NCI-H82 (cell line): ENCODE measurements at regions not wholly inside any gene's neighbourhood (a gene's known extent, or its start where the extent isn't known, plus 50 kb on each side); places are given as distances from the start of the nearest gene placed in this dataset.

ENCODE experiments used
- DNase-seq: peaks from one replicate; lab custom pipeline; 2025; lab: John Stamatoyannopoulos, UW

DNA sequence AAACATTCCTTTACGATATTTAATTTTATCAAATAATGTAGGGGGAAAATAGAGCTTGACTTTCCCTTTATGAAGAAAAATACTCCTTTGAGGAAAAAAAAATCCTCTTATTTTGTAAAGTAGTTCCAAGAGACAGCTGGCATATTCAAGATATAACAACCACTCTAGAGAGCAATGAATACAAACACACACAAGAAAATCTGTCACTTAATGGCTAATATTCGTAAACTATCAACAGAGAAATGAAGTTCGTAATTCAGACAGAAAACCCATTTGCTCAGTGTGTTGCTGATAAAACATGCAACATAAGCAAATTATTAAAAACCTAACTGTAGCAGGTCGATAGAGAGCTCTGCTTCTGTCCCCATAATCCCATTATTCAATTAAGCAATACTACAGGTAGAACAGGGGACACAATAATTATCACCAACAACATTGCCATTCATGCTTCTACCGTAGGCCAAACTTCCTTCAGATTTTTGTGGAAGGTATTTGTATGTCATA lies 714.4 kb upstream of the MARCKS start:
- peak; percentile 52 for DNase-seq

DNA sequence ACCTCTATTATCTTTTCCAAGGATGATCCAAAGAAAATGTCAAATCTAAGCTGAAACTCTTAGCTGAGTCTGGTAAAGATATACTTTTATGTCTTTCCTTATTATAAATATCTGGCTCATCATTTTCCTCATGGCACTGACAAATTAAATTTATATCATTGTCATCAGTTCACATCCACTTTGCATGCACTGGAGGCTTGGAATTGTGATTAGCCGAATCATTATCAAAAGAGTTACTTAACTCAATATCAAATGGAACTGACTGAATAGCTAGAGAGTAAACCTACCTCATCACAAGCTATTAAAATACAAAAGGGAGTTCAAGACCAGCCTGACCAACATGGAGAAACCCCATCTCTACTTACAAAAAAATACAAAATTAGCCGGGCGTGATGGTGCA lies 713.9 kb upstream of the MARCKS start:
- no peak for DNase-seq

DNA sequence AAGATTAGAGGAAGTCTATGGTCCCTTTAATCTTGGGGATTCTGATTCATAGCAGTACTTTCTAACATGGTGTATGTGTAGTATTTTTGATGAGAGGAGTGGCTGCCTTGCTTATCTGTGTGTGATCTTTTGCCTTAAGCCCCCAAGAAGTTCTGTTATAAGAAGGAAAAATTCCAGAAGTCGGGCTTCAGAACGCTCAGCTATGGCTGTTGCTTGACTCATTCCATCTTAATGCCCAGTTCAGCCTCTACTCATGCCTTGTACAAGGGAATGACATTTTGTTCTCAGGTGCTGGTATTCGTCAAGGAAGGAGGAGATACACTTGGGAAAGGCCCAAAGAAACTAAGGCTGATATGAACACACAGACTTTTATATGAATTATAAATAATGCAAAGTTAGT lies 713.0 kb upstream of the MARCKS start:
- no peak for DNase-seq

DNA sequence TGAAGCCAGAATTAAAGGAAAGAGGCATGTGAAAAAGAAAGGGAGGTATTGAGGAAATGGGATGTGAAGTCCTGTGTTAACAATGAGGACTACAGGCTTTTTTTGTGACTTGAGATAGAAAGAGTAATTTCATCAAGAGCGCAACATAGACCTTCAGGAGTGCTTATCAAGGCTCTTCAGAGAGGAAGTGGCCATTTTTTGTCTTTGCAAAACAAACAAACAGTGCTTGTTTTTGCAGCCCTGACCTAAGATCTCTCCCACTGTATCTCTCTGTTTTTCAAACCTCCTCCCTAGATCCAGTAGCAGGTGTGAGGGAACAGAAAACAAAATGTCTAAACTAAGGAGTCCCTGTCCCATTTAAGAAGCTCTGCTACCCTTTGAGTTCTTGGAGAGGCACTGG lies 710.3 kb upstream of the MARCKS start:
- DNase-seq = no peak

DNA sequence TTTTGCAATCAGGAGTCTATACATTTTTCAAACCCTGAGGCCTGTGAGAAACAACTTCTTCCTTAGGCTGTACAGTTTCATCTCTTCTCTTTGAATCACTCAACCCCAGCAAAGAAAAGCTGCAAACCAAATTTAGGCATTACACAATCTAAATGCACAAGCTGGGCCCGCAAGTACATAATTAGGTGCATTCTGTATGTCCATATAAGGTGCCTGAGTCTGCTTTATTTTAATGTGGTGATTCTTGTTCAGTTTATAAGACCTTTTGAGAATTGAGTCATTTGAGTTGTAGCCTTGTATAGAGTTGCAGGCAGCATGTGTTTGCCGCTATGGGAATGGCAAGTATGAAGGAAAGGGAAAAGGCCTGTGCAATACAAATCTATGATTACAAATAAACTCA lies 709.6 kb upstream of the MARCKS start:
- no peak for DNase-seq

DNA sequence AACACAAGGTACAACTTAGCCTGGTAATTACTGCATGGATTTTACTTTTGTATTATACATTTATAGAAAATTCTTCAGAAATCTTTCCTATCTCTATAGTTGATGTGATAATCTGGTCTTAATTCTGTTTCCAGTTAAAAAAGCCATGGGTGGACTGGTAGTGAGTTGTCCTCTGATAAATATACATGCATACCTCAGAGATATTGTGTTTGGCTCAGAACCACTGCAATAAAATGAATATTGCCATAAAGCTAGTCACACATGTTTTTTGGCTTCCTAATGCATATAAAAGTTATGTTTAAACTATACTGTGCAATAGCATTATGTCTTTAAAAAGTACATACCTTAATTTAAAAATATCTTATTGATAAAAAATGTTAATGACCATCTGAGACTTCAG lies 708.6 kb upstream of the MARCKS start:
- no peak for DNase-seq

DNA sequence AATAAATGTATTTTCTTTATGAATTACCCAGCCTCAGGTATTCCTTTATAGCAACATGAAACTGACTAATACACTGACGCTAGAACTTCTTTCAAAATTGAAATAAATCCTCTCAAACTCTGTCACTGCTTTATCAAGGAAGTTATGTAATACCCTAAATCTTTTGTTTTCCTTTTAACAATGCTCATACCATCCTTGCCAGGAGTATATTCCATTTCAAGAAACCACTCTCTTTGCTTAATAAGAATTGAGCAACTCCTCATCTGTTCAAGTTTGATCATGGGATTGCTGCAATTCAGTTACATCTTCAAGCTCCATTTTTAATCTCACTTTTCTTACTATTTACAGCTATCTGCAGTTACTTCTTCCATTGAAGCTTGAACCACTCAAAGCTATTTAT lies 707.6 kb upstream of the MARCKS start:
- no peak for DNase-seq

DNA sequence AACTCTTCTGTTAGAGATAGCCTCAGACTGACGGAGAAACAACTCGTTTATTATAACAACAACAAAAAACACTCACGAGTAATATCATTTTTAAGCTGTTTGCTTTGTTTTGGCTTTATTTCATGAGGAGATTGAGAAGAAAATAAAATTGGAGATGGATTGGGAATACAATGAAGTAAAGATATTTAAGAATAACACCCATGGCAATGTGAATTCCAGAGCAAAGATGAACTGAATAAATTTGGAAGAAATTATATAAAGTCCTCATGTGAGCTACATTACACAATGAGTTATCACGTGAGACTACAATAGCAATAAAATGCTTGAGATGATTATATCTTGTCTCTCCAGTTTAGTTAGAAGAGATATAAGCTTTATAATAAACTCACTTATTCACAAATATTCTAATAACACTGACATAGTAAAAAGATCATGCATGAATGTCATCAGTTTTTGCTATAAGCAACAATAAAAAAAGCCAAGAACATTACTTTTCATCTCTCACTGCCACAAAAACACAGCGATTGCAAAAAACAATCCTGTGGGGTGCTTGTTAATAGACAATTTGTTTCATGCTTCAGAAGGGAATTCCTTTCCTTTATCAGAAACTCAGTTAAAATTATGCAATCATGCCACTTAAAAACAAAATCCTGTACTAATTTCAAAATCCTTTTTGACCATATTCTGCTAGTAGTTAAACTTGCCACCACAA lies 696.7 kb upstream of the MARCKS start:
- no peak for DNase-seq

DNA sequence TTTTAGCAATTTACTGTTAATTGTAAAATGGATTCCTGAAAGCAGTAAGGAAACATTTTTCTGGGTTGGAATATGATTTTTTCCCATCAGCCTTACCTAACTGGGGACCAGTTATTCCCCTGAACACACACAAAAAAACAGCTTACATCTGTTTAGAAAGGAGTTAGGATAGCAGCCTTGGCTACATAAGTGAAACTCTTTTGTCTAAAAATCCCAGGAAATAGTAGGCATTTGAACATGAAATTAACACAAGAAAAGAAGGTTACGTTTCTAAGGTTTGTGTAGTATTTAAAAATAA lies 696.2 kb upstream of the MARCKS start:
- DNase-seq = no peak

DNA sequence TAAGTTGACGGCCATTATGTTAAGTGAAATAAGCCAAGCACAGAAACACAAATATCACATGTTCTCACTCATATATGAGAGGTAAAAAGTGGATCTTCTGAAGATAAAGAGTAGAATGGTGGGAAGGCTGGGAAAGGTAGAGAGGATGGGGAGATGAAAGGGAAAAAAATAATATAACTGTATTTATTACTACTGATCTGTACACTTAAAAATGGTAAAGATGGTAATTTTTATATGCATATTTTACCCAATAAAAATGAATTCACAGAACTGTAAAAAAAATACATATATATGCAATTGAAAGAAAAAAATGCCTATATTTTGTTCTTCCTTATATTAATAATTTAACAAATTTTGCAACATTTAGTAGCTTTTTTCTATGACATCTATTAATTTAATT lies 694.4 kb upstream of the MARCKS start:
- no peak for DNase-seq

DNA sequence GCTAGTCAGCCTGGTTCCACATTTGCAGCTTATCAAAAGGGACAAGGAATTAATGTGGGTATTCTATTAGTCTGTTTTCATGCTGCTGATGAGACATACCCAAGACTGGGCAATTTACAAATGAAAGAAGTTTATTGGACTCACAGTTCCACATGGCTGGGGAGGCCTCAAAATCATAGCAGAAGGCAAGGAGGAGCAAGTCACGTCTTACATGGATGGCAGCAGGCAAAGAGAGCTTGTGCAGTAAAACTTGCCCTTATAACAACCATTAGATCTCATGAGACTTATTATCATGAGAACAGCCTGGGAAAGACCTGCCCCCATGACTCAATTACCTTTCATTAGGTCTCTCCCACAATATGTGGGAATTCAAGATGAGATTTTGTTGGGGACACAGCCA lies 689.1 kb upstream of the MARCKS start:
- DNase-seq = no peak

DNA sequence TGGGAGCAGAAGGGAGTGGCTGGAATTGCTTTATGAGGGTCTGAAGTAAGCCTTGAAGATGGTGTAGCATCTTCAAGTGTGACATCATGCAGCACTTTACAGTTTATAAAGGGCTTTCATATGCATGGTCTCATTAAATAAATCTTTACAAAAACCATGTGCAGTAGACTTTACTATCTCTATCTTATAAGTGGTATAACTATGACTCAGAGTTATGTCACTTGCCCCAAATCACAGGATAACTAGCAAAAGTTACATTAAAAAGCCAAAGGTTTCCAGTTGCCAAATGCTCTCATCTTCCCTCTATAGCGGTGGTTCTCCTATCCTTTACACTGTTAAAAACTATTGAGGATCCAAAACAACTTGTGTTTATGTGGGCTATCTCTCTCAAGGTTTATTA lies 687.7 kb upstream of the MARCKS start:
- DNase-seq = no peak

DNA sequence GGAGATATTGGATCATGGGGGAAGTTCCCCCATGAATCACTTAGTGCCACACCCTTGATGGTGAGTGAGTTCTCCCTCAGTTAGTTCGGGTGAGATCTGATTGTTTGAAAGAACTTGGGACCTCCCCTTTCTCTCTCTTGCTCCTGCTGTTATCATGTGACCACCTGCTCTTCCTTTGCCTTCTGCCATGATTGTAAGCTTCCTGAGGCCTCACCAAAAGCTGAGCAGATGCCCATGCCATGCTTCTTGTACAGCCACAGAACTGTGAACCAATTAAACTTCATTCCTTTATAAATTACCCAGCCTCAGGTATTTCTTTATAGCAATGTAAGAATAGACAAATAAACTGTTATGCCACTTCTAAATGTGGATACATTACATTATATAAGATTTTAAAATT lies 686.7 kb upstream of the MARCKS start:
- DNase-seq = no peak

DNA sequence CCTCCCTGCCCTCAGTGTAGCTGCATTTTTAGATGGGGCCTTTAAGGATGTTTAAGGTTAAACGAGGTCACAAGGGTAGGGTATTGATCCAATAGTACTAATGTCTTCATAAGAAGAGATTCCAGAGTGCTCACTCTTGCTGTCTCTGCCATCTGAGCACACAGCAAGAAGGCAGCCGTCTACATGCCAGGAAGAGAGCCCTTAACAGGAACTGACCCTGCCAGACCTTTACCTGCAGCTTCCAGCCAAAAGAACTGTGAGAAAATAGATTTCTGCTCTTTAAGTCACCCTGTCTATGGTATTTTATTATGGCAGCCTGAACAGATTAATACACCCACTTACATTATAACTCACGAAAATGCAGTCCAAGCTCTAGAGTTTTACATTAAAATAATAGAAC lies 685.3 kb upstream of the MARCKS start:
- DNase-seq = peak; percentile 24

DNA sequence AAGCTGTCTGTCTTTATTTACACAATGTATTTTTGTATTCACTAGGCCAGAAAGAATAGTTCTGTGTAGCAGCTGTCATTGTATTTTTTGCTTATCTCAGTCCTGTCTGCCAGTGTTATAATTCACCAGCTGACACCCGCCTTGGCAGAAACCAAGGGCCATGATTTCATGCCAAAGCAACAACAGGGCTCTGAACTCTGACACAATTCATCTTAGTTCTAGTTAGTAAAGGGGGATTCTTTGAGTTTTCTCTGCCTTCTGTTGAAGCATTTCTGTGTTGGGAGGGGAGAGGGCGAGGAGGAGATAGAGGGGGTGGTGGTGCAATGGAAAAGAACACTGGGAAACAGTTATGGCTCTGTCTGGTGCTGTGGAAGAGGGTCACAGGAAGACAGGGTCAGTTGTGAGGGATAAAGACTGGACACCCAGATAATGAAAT lies 684.6 kb upstream of the MARCKS start:
- DNase-seq = peak; percentile 19

DNA sequence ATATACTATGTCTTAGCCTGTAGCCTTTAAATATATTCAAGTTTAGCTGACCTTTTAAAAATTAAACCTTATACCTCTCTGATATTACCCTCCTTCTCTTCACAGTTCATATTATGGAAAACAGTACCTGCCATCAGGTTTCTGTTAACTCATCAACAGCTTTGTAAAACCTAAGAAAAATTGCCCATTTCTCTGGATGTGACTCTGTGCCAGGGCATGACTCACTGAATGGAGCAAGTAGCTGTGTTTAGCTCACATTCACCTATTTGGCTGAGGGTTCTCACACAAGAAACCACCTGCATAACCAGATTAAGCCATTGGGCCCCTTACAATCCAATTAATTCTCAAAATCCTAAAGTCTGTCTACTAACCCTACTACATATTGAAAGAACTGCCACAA lies 678.8 kb upstream of the MARCKS start:
- peak; percentile 91 for DNase-seq

DNA sequence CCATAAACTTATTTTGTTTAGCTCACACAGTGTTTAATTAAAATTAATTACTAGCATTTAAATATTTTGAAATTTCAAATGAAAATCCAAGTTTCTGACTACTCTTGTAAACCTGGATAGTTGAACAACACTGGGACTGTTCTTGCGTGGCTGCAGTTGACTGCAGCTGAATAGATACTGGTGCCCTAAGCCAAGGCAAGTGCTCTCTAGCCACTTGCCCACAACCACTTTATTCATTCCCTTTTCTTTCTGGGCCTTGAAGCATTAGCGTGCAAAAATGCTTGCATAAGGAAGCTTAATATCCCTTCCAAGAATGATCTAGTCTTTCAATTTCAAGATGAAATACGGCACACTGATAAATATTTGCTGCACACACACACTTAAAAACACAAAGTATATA lies 676.0 kb upstream of the MARCKS start:
- DNase-seq = no peak

DNA sequence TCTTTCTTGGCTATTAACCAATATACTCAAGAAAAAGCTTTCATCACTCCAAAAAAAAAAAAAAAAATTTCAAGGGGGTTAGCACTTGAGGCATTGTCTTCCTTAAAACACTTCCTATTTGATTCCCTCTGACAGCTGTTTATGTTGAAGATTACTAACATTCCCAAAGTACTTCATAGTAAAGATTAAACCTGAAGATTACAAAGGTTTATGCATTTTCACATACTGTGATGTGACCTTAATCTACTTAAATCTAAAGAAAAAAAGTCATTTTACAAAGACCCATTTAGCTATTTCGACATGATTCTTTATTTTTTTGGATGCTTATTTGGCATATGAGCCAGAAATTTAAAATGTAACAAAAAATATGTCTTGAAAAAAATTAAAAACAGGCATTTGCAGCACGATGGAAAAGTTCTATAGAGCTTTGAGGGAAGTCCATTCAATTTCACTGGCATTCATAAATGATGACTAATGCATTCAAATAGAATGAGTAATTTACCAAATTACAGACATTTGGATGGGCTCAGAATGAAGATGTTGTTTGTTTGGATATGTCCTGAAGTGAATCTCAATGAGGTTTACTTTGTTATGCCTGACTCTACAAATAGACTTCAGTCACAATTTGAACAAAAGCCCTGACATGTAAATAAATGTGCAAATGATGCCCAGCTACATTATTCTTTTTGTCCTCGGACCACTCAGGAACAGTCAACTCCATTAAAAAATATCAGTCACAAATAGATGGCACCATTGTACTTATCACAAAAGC lies 674.6 kb upstream of the MARCKS start:
- peak; percentile 24 for DNase-seq

DNA sequence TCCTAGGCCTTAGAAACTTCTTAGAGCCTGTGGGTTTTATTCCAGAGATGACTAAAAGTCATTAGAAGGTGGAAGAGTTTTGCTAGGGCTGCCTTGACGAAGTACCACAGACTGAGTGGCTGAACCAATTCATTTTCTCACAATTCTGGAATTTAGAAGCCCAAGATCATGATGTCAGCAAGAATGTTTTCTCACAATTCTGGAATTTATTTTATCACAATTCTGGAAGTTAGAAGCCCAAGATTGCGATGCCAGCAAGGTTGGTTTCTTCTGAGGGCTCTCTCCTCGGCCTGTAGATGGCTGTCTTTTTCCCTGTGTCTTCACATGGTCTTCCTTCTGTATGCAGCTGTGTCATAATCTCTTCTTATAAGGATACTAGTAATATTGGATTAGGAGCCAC lies 672.9 kb upstream of the MARCKS start:
- DNase-seq = peak; percentile 84

DNA sequence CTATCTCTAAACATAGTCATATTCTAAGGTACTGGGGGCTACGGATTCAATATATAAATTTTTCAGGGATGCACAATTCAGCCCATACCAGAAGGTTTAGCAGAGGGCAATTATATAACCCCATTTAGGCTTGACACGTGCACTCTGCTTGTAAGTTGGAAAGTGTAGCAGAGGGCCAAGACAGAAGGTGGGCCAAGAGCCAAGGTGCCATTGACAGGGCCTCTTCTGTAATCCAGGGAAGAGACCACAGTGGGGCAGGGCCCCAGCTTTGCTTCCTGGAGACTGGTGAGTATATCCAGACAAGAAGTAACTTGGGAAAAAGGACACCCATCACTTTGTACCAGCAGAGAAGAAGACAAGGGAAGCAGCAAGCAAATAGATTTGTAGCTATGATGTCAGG lies 672.4 kb upstream of the MARCKS start:
- DNase-seq = peak; percentile 84

DNA sequence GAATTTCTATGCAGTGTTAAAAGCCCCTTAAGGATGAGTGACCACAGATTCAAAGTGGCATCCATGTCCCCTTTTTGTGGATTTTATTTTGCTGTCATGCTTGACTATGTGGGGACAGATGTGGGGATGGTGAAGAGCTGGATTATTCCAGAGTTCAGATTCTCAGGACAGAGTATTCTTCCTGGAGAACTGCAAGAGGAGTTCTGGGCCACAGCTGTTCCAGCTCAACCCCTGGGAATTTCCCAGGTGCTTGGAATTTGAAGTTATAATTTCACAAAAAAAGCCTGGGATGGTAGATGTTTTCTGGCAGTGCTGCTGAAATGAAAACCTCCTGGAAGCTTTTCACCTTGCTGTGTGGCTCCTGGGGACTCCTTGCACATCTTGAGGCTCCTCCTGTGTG lies 671.8 kb upstream of the MARCKS start:
- DNase-seq = no peak

DNA sequence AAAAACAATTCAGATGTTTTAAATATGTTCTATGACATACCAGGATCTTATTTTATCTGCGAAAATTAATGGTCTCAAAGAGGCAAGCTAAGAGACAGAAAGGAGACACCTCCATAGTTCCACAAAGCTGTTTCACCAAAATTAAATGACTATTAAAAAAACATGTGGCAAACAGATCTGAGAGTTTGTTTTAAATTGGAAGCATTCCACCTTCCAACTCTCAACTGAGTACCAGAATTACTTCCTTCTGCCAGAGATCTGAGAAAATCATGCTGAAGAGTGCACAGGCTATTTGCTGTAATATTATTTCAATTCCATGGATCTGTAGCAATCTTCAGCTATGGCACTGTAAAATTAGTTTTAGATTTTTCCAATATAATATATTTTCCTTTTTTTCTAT lies 669.5 kb upstream of the MARCKS start:
- no peak for DNase-seq

DNA sequence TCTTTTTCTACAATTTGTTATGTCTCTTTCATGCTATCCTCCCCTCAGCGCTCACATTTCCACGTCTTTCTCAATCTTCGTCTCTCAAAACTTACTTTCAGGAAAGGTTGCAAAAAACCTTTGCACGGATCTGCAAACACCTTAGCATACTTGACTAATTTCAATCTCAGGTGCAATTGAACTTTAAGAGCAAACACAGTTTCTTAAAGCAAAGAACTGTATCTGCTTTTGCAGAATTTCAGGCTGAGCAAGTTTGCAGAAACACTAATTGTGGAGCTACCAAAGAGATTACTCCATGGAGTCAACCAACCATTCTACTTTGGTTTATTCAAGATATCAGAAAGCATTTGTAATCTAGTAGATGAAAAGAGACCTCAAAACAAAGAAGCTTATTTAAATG lies 668.2 kb upstream of the MARCKS start:
- DNase-seq = no peak

DNA sequence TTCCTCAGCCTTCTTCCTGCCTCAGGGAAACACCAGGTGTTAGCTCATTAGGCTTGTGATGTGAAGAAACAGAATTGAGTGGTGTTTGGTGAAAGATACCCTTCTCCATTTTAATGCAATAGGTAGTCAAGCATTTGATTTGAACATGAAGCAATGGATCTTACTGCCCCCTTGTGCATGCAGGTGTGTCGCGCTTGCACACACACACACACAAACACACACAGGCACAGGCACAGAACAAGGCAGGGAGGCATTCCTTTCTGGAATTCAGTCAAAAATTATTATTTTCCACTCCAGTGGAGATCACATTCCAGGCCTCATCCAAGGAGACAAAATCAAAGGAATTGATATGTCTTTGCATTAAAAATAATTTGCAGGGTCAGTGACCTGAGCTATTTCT lies 667.0 kb upstream of the MARCKS start:
- DNase-seq = peak; percentile 14
